ENCODE measurements at regions not wholly inside any gene's neighbourhood (a gene's known extent, or its start where the extent isn't known, plus 50 kb on each side); places are given as distances from the start of the nearest gene placed in this dataset.

- no peak for TF ChIP-seq GATA2 (IDR thresholded peaks at IDR 0.05; ENCODE audit: low read depth, low read length)
- no peak for TF ChIP-seq GATA3 (IDR thresholded peaks at IDR 0.05; ENCODE audit: low read depth, low read length)
Observed at GRCh38 chr5:92976156-92976555, 604.9 kb downstream of the NR2F1-AS1 start.
